ENCODE measurements at regions not wholly inside any gene's neighbourhood (a gene's known extent, or its start where the extent isn't known, plus 50 kb on each side); places are given as distances from the start of the nearest gene placed in this dataset.

DNA sequence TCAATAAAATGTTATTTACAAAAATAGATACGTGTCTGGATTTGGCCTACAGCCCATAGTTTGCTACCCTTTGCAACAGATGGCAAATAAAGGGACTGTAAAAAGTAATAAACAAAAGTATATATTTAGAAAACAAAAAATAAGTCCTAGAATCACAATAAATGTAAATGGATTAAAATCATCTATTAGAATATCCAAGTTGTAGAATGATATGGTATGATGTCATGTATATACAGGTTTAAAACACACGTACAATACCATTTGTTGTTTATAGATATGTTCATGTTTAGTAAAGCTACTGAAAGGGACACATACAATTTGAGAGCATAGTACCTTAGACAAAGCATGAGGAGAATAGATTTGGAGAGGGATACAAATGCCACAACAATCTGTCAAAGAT, 219.5 kb downstream of the BCL11B start:
- ChIA-PET POLR2A (no interaction called here), CTCF (no interaction called here)
- Histone ChIP-seq H3K4me3 (ENCODE audit: low read depth, low read length) (no peak overlapping the region), H3K27me3 (replicated peaks; ENCODE audit: control insufficient read depth, insufficient read depth, low read length) (no peaks in the 10 kb centered on the region), H3K9me3 (no peaks in the 10 kb centered on the region; the same call in 1 of the 2 replicates), H3K4me1 (no peaks in the 10 kb centered on the region), H3K36me3 (ENCODE audit: control insufficient read depth, insufficient read depth, low read length) (no peaks in the 10 kb centered on the region)
- Mint-ChIP-seq H3K4me3 (ENCODE audit: unreplicated experiment) (no peak overlapping the region), H3K9me3 (ENCODE audit: unreplicated experiment) (peaks cover 39% of the 10 kb centered on the region), H3K36me3 (ENCODE audit: insufficient read depth, unreplicated experiment) (no peaks in the 10 kb centered on the region), H3K27me3 (ENCODE audit: insufficient read depth, unreplicated experiment) (peaks cover 4% of the 10 kb centered on the region), H3K27ac (ENCODE audit: unreplicated experiment) (no peak overlapping the region), H3K4me1 (ENCODE audit: low read depth, unreplicated experiment) (no peaks in the 10 kb centered on the region)
- BruUV-seq (replicated peaks), result no TSS peak
- intact Hi-C loops (cut with micrococcal nuclease; ENCODE audit: unreplicated experiment), result no loop called here
- no peak for DNase-seq
- no peak for TF ChIP-seq CTCF (IDR thresholded peaks at IDR 0.05; ENCODE audit: insufficient read depth in 1 of 2, low read depth in 1 of 2, low read length in 1 of 2, severe bottlenecking in 1 of 2, unreplicated experiment in 1 of 2)

DNA sequence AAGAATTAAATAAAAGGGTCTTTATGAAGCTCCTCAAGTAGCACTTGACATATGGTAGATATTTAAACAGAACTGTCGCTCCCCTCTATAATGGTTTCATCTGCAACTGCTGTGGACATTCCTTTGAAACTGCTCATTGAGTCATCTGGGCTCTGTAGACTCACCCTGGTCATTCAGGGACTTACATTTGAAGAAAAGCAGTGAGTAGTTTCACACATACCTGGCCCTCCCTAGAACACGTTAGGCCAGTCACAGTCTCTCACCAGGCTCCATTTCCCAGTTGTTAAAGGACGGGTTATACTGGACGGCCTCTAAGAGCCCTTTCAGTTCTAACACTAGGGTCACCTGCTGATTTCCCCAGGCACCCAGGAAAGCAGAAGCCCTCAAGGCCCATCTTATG, 217.0 kb downstream of the BCL11B start:
- no peak for DNase-seq
- H3K27me3 Mint-ChIP-seq (ENCODE audit: insufficient read depth, unreplicated experiment), result peaks cover 3% of the 10 kb centered on the region
- H3K9me3 Mint-ChIP-seq (ENCODE audit: unreplicated experiment), result peaks cover 39% of the 10 kb centered on the region
- Histone ChIP-seq H3K4me1 (no peaks in the 10 kb centered on the region), H3K4me3 (ENCODE audit: low read depth, low read length) (no peak overlapping the region), H3K9me3 (no peaks in the 10 kb centered on the region; the same call in 1 of the 2 replicates), H3K27me3 (replicated peaks; ENCODE audit: control insufficient read depth, insufficient read depth, low read length) (no peaks in the 10 kb centered on the region), H3K36me3 (ENCODE audit: control insufficient read depth, insufficient read depth, low read length) (no peaks in the 10 kb centered on the region)
- H3K4me1 Mint-ChIP-seq (ENCODE audit: low read depth, unreplicated experiment), result no peaks in the 10 kb centered on the region
- intact Hi-C loops (cut with micrococcal nuclease; ENCODE audit: unreplicated experiment), result no loop called here
- H3K4me3 Mint-ChIP-seq (ENCODE audit: unreplicated experiment), result no peak overlapping the region
- TF ChIP-seq CTCF (IDR thresholded peaks at IDR 0.05; ENCODE audit: insufficient read depth in 1 of 2, low read depth in 1 of 2, low read length in 1 of 2, severe bottlenecking in 1 of 2, unreplicated experiment in 1 of 2), result no peak
- H3K36me3 Mint-ChIP-seq (ENCODE audit: insufficient read depth, unreplicated experiment), result no peaks in the 10 kb centered on the region
- ChIA-PET CTCF (no interaction called here), POLR2A (no interaction called here)
- no peak overlapping the region for H3K27ac Mint-ChIP-seq (ENCODE audit: unreplicated experiment)
- BruUV-seq (replicated peaks), result no TSS peak

- H3K4me3 ChIP-seq (ENCODE audit: low read depth, low read length), result no peak overlapping the region
- H3K27me3 ChIP-seq (replicated peaks; ENCODE audit: control insufficient read depth, insufficient read depth, low read length), result no peaks in the 10 kb centered on the region
- H3K4me1 Mint-ChIP-seq (ENCODE audit: low read depth, unreplicated experiment), result no peaks in the 10 kb centered on the region
- BruUV-seq (replicated peaks), result no TSS peak
- H3K36me3 Mint-ChIP-seq (ENCODE audit: insufficient read depth, unreplicated experiment), result no peaks in the 10 kb centered on the region
- intact Hi-C loops (cut with micrococcal nuclease; ENCODE audit: unreplicated experiment), result no loop called here
- H3K4me1 ChIP-seq, result no peaks in the 10 kb centered on the region
- no peak for DNase-seq
- no peaks in the 10 kb centered on the region for H3K36me3 ChIP-seq (ENCODE audit: control insufficient read depth, insufficient read depth, low read length)
- ChIA-PET POLR2A (no interaction called here), CTCF (no interaction called here)
- H3K4me3 Mint-ChIP-seq (ENCODE audit: unreplicated experiment), result no peak overlapping the region
- TF ChIP-seq CTCF (IDR thresholded peaks at IDR 0.05; ENCODE audit: insufficient read depth in 1 of 2, low read depth in 1 of 2, low read length in 1 of 2, severe bottlenecking in 1 of 2, unreplicated experiment in 1 of 2), result no peak
- H3K9me3 Mint-ChIP-seq (ENCODE audit: unreplicated experiment), result peaks cover 39% of the 10 kb centered on the region
- H3K27me3 Mint-ChIP-seq (ENCODE audit: insufficient read depth, unreplicated experiment), result no peaks in the 10 kb centered on the region
- H3K9me3 ChIP-seq, result no peaks in the 10 kb centered on the region; the same call in 1 of the 2 replicates
- no peak overlapping the region for H3K27ac Mint-ChIP-seq (ENCODE audit: unreplicated experiment)
Observed at GRCh38 chr14:99055816-99056215, 216.2 kb downstream of the BCL11B start.

Data from Caco-2 (cell line).